Neural cell (in vitro differentiated cells): ENCODE measurements at regions not wholly inside any gene's neighbourhood (a gene's known extent, or its start where the extent isn't known, plus 50 kb on each side); places are given as distances from the start of the nearest gene placed in this dataset.

Source experiments
- CTCF ChIP-seq: fragments of 450-650 bp; IDR thresholded peaks from 2 replicates; pipeline ENCODE4 v1.5.1; 2014; ENCODE audit warnings: antibody characterized with exemption, mild to moderate bottlenecking, moderate library complexity; ENCODE audit not compliant: poor library complexity, severe bottlenecking
- EP300 ChIP-seq: fragments of 450-650 bp; conservative IDR thresholded peaks from 2 replicates; pipeline ENCODE4 v1.6.1; 2014; ENCODE audit warnings: antibody characterized with exemption, mild to moderate bottlenecking, moderate library complexity; ENCODE audit not compliant: poor library complexity, severe bottlenecking
- REST ChIP-seq: IDR thresholded peaks from 2 replicates; pipeline ENCODE4 v1.6.1; 2012; ENCODE audit warnings: borderline replicate concordance
- TAF1 ChIP-seq: IDR thresholded peaks from 2 replicates; pipeline ENCODE4 v1.6.1; 2012; ENCODE audit warnings: low read depth

- no peak for TF ChIP-seq CTCF
- no peak for TF ChIP-seq REST
- no peak for TF ChIP-seq TAF1
- no peak for TF ChIP-seq EP300
Observed at GRCh38 chr2:65850695-65851094, 418.3 kb upstream of the SPRED2 start.
